ENCODE measurements at regions not wholly inside any gene's neighbourhood (a gene's known extent, or its start where the extent isn't known, plus 50 kb on each side); places are given as distances from the start of the nearest gene placed in this dataset.

- Mint-ChIP-seq H3K4me3 (no peak overlapping the region), H3K4me1 (no peaks in the 10 kb centered on the region), H3K27me3 (ENCODE audit: insufficient read depth, low read depth, poor library complexity) (no peaks in the 10 kb centered on the region), H3K27ac (no peak overlapping the region), H3K36me3 (ENCODE audit: low read depth) (no peaks in the 10 kb centered on the region), H3K9me3 (no peaks in the 10 kb centered on the region; the same call in 1 of the 3 replicates)
- no peaks in the 10 kb centered on the region for H3F3A ChIP-seq (replicated peaks; ENCODE audit: low read depth)
- H3K27ac ChIP-seq (ENCODE audit: low read depth) = no peak overlapping the region
- H3K4me1 ChIP-seq (ENCODE audit: insufficient read depth) = no peaks in the 10 kb centered on the region
- no peak overlapping the region for H3K4me2 ChIP-seq
- DNase-seq (ENCODE audit: low spot score) = no peak
- no peak overlapping the region for H3K4me3 ChIP-seq
- H3K79me2 ChIP-seq (replicated peaks; ENCODE audit: insufficient read depth) = no peaks in the 10 kb centered on the region
- no peaks in the 10 kb centered on the region for H3K9me2 ChIP-seq (ENCODE audit: insufficient read depth)
- TF ChIP-seq EZH2 (IDR thresholded peaks at IDR 0.05; ENCODE audit: low read depth, unreplicated experiment) (no peak), ZNF114 (CRISPR knock-in tag; IDR thresholded peaks at IDR 0.05) (no peak), NANOG (IDR thresholded peaks at IDR 0.05; ENCODE audit: borderline replicate concordance) (no peak), STAT1 (IDR thresholded peaks at IDR 0.05; ENCODE audit: unreplicated experiment) (no peak), POLR2AphosphoS5 (IDR thresholded peaks at IDR 0.05; ENCODE audit: low read depth) (no peak), EZH2phosphoT487 (IDR thresholded peaks at IDR 0.05; ENCODE audit: unreplicated experiment) (no peak), JUNB (IDR thresholded peaks at IDR 0.05; ENCODE audit: unreplicated experiment) (no peak), CREB1 (CRISPR knock-in tag; IDR thresholded peaks at IDR 0.05; ENCODE audit: low read depth) (no peak), ETS1 (IDR thresholded peaks at IDR 0.05) (no peak)
- TF ChIP-seq, protein P1, sequence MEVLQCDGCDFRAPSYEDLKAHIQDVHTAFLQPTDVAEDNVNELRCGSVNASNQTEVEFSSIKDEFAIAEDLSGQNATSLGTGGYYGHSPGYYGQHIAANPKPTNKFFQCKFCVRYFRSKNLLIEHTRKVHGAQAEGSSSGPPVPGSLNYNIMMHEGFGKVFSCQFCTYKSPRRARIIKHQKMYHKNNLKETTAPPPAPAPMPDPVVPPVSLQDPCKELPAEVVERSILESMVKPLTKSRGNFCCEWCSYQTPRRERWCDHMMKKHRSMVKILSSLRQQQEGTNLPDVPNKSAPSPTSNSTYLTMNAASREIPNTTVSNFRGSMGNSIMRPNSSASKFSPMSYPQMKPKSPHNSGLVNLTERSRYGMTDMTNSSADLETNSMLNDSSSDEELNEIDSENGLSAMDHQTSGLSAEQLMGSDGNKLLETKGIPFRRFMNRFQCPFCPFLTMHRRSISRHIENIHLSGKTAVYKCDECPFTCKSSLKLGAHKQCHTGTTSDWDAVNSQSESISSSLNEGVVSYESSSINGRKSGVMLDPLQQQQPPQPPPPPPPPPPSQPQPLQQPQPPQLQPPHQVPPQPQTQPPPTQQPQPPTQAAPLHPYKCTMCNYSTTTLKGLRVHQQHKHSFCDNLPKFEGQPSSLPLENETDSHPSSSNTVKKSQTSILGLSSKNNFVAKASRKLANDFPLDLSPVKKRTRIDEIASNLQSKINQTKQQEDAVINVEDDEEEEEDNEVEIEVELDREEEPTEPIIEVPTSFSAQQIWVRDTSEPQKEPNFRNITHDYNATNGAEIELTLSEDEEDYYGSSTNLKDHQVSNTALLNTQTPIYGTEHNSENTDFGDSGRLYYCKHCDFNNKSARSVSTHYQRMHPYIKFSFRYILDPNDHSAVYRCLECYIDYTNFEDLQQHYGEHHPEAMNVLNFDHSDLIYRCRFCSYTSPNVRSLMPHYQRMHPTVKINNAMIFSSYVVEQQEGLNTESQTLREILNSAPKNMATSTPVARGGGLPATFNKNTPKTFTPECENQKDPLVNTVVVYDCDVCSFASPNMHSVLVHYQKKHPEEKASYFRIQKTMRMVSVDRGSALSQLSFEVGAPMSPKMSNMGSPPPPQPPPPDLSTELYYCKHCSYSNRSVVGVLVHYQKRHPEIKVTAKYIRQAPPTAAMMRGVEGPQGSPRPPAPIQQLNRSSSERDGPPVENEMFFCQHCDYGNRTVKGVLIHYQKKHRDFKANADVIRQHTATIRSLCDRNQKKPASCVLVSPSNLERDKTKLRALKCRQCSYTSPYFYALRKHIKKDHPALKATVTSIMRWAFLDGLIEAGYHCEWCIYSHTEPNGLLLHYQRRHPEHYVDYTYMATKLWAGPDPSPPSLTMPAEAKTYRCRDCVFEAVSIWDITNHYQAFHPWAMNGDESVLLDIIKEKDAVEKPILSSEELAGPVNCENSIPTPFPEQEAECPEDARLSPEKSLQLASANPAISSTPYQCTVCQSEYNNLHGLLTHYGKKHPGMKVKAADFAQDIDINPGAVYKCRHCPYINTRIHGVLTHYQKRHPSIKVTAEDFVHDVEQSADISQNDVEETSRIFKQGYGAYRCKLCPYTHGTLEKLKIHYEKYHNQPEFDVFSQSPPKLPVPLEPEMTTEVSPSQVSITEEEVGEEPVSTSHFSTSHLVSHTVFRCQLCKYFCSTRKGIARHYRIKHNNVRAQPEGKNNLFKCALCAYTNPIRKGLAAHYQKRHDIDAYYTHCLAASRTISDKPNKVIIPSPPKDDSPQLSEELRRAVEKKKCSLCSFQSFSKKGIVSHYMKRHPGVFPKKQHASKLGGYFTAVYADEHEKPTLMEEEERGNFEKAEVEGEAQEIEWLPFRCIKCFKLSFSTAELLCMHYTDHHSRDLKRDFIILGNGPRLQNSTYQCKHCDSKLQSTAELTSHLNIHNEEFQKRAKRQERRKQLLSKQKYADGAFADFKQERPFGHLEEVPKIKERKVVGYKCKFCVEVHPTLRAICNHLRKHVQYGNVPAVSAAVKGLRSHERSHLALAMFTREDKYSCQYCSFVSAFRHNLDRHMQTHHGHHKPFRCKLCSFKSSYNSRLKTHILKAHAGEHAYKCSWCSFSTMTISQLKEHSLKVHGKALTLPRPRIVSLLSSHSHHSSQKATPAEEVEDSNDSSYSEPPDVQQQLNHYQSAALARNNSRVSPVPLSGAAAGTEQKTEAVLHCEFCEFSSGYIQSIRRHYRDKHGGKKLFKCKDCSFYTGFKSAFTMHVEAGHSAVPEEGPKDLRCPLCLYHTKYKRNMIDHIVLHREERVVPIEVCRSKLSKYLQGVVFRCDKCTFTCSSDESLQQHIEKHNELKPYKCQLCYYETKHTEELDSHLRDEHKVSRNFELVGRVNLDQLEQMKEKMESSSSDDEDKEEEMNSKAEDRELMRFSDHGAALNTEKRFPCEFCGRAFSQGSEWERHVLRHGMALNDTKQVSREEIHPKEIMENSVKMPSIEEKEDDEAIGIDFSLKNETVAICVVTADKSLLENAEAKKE (CRISPR knock-in tag; IDR thresholded peaks at IDR 0.05) = no peak
- TF ChIP-seq, protein P2, sequence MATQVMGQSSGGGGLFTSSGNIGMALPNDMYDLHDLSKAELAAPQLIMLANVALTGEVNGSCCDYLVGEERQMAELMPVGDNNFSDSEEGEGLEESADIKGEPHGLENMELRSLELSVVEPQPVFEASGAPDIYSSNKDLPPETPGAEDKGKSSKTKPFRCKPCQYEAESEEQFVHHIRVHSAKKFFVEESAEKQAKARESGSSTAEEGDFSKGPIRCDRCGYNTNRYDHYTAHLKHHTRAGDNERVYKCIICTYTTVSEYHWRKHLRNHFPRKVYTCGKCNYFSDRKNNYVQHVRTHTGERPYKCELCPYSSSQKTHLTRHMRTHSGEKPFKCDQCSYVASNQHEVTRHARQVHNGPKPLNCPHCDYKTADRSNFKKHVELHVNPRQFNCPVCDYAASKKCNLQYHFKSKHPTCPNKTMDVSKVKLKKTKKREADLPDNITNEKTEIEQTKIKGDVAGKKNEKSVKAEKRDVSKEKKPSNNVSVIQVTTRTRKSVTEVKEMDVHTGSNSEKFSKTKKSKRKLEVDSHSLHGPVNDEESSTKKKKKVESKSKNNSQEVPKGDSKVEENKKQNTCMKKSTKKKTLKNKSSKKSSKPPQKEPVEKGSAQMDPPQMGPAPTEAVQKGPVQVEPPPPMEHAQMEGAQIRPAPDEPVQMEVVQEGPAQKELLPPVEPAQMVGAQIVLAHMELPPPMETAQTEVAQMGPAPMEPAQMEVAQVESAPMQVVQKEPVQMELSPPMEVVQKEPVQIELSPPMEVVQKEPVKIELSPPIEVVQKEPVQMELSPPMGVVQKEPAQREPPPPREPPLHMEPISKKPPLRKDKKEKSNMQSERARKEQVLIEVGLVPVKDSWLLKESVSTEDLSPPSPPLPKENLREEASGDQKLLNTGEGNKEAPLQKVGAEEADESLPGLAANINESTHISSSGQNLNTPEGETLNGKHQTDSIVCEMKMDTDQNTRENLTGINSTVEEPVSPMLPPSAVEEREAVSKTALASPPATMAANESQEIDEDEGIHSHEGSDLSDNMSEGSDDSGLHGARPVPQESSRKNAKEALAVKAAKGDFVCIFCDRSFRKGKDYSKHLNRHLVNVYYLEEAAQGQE (IDR thresholded peaks at IDR 0.05; ENCODE audit: unreplicated experiment) = no peak
- TF ChIP-seq, protein P3, sequence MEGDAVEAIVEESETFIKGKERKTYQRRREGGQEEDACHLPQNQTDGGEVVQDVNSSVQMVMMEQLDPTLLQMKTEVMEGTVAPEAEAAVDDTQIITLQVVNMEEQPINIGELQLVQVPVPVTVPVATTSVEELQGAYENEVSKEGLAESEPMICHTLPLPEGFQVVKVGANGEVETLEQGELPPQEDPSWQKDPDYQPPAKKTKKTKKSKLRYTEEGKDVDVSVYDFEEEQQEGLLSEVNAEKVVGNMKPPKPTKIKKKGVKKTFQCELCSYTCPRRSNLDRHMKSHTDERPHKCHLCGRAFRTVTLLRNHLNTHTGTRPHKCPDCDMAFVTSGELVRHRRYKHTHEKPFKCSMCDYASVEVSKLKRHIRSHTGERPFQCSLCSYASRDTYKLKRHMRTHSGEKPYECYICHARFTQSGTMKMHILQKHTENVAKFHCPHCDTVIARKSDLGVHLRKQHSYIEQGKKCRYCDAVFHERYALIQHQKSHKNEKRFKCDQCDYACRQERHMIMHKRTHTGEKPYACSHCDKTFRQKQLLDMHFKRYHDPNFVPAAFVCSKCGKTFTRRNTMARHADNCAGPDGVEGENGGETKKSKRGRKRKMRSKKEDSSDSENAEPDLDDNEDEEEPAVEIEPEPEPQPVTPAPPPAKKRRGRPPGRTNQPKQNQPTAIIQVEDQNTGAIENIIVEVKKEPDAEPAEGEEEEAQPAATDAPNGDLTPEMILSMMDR (conservative IDR thresholded peaks at IDR 0.05; ENCODE audit: low read depth in 2 of 2) = no peak
- no peaks in the 10 kb centered on the region for H4K20me1 ChIP-seq (replicated peaks; ENCODE audit: insufficient read depth)
- H3K36me3 ChIP-seq (ENCODE audit: insufficient read depth) = no peaks in the 10 kb centered on the region
- ATAC-seq = no peak
- H3K27me3 ChIP-seq (ENCODE audit: insufficient read depth) = no peaks in the 10 kb centered on the region
- no peak overlapping the region for H2AFZ ChIP-seq
Measured at GRCh38 chr5:162436055-162436454, 368.5 kb downstream of the GABRG2 start.

Data from GM23338 (cell line).